Right lobe of liver (tissue), 6 donors: ENCODE measurements at regions not wholly inside any gene's neighbourhood (a gene's known extent, or its start where the extent isn't known, plus 50 kb on each side); places are given as distances from the start of the nearest gene placed in this dataset.

Experiments
- ATAC-seq, 4 donors: fragments of 200-7000 bp; cut with Tn5 transposase; one replicate each; pipeline ENCODE4 v1.9.1; 2020; ENCODE audit warnings: mild to moderate bottlenecking in 4 of 4, moderate library complexity in 4 of 4
- DNase-seq, 3 donors: peaks; one replicate each; pipeline ENCODE4 v3.0.0-alpha.2; 2020
- H3K27ac ChIP-seq, 3 donors: fragments of 200-600 bp; one replicate each; pipeline ENCODE4 v1.8.0; 2022
- H3K27me3 ChIP-seq, 2 donors: fragments of 200-600 bp; one replicate each; pipeline ENCODE4 v1.8.0; 2022
- H3K36me3 ChIP-seq, 4 donors: fragments of 200-600 bp; sonication (generic) in 1 of 4; one replicate each; pipeline versions ENCODE4 v1.5.1 to v1.8.0; 2017 to 2022; ENCODE audit warnings: control low read depth in 1 of 4
- H3K4me1 ChIP-seq, 4 donors: fragments of 200-600 bp; sonication (generic) in 1 of 4; one replicate each; pipeline versions ENCODE4 v1.5.1 to v1.8.0; 2017 to 2022; ENCODE audit warnings: control low read depth in 1 of 4
- H3K4me3 ChIP-seq, 3 donors: fragments of 200-600 bp; one replicate each; pipeline ENCODE4 v1.8.0; 2022
- H3K9me3 ChIP-seq, 4 donors: fragments of 200-600 bp; sonication (generic) in 1 of 4; one replicate each; pipeline versions ENCODE4 v1.5.1 to v1.8.0; 2017 to 2022; ENCODE audit warnings: control low read depth in 1 of 4
- CTCF ChIP-seq, 4 donors: fragments of 200-600 bp in 3 of 4; fragments of 450-650 bp in 1 of 4; IDR thresholded peaks; one replicate each; pipeline versions ENCODE4 v1.5.1 to v1.8.0; 2016 to 2022; ENCODE audit warnings: antibody characterized with exemption in 4 of 4, mild to moderate bottlenecking in 2 of 4
- POLR2A ChIP-seq: fragments of 450-650 bp; IDR thresholded peaks from one replicate; pipeline ENCODE4 v1.6.1; 2017; ENCODE audit warnings: antibody characterized with exemption, mild to moderate bottlenecking
- WGBS: methylation state at CpG from one replicate; pipeline ENCODE4 v1.1.6; 2018; ENCODE audit warnings: low coverage, low lambda C conversion rate; ENCODE audit not compliant: insufficient coverage; ENCODE audit errors: missing lambda C conversion rate; 5-methylcytosine and 5-hydroxymethylcytosine counted together
- intact Hi-C, 2 donors: fragments of 100-400 bp; cut with DNase I; formaldehyde crosslinking; loops; one replicate each; pipeline versions ENCODE4 v1.11.2 to v1.14.1; 2022
- donor health status: DM: no; HTN: yes; CAD: no.
- donor health status: DM: no; HTN: no; CAD: no.
- donor health status: DM: no; HTN: no; CAD: no.
- donor health status: DM: no; HTN: yes; CAD: no.
- donor health status: DM: no; HTN: yes; CAD: no.

GRCh38 chr4:104907074-104907649, 239.5 kb upstream of the TET2 start:
- peak in 3 of 4 donors; percentile 41 to 70 (median 48) for ATAC-seq
- TF ChIP-seq POLR2A, result no peak
- peak in 2 of 4 donors; percentile 10 to 30 for TF ChIP-seq CTCF (IDR thresholded peaks at IDR 0.05)
- H3K27ac ChIP-seq, result peak overlapping the region; percentile 2 to 57 (median 2)
- intact Hi-C loops, result no loop called here
- H3K4me3 ChIP-seq, result peak overlapping the region in 2 of 3 donors; percentile 19 to 52
- H3K9me3 ChIP-seq, result no peaks in the 10 kb centered on the region
- peaks cover 0 to 52% (median 0%) of the 10 kb centered on the region in 4 donors for H3K4me1 ChIP-seq
- DNase-seq, result peak in 1 of 3 donors; percentile 47
- no peaks in the 10 kb centered on the region for H3K36me3 ChIP-seq
- H3K27me3 ChIP-seq, result no peaks in the 10 kb centered on the region
- 22% methylated on average over 12 of the region's 12 CpGs for WGBS

GRCh38 chr4:104907991-104908390, 238.7 kb upstream of the TET2 start:
- no peaks in the 10 kb centered on the region for H3K36me3 ChIP-seq
- H3K4me3 ChIP-seq, result peak overlapping the region in 2 of 3 donors; percentile 19 to 52
- TF ChIP-seq CTCF (IDR thresholded peaks at IDR 0.05) (no peak), POLR2A (no peak)
- peaks cover 0 to 54% (median 0%) of the 10 kb centered on the region in 4 donors for H3K4me1 ChIP-seq
- H3K27me3 ChIP-seq, result no peaks in the 10 kb centered on the region
- 10% methylated on average over 1 of the region's 1 CpG for WGBS
- ATAC-seq, result peak; percentile 49 to 87 (median 64)
- H3K9me3 ChIP-seq, result no peaks in the 10 kb centered on the region
- peak overlapping the region; percentile 2 to 54 (median 2) for H3K27ac ChIP-seq
- no peak for DNase-seq
- intact Hi-C loops, result no loop called here

- no peak for TF ChIP-seq POLR2A
- Histone ChIP-seq H3K27me3 (no peaks in the 10 kb centered on the region), H3K27ac (peak overlapping the region in 1 of 3 donors; percentile 54), H3K4me1 (peaks cover 0 to 54% (median under 1%) of the 10 kb centered on the region in 4 donors), H3K36me3 (no peaks in the 10 kb centered on the region), H3K4me3 (peak overlapping the region in 1 of 3 donors; percentile 52), H3K9me3 (no peaks in the 10 kb centered on the region)
- intact Hi-C loops, result no loop called here
- WGBS, result 18% methylated on average over 1 of the region's 1 CpG
- ATAC-seq (no peak), DNase-seq (no peak)
These were observed 237.3 kb upstream of the TET2 start for GRCh38 chr4:104909376-104909775.

GRCh38 chr4:104912518-104912917, 234.2 kb upstream of the TET2 start:
- H3K9me3 ChIP-seq, result no peaks in the 10 kb centered on the region
- peaks cover 0 to 37% (median 9%) of the 10 kb centered on the region in 4 donors for H3K4me1 ChIP-seq
- DNase-seq, result no peak
- ATAC-seq, result no peak
- WGBS, result 50% methylated on average over 1 of the region's 1 CpG
- no peak overlapping the region for H3K27ac ChIP-seq
- H3K27me3 ChIP-seq, result no peaks in the 10 kb centered on the region
- TF ChIP-seq CTCF (IDR thresholded peaks at IDR 0.05) (no peak), POLR2A (no peak)
- no peak overlapping the region for H3K4me3 ChIP-seq
- intact Hi-C loops, result no loop called here
- H3K36me3 ChIP-seq, result no peaks in the 10 kb centered on the region

- intact Hi-C loops, result no loop called here
- peak; percentile 59 to 86 (median 74) for ATAC-seq
- H3K9me3 ChIP-seq, result no peaks in the 10 kb centered on the region
- peaks cover 0 to 28% (median 9%) of the 10 kb centered on the region in 4 donors for H3K4me1 ChIP-seq
- H3K27me3 ChIP-seq, result no peaks in the 10 kb centered on the region
- H3K36me3 ChIP-seq, result no peaks in the 10 kb centered on the region
- 28% methylated on average over 3 of the region's 3 CpGs for WGBS
- TF ChIP-seq POLR2A, result no peak
- no peak for TF ChIP-seq CTCF (IDR thresholded peaks at IDR 0.05)
- no peak overlapping the region for H3K4me3 ChIP-seq
- DNase-seq, result no peak
- peak overlapping the region; percentile 40 to 83 (median 46) for H3K27ac ChIP-seq
These were observed 231.3 kb upstream of the TET2 start for GRCh38 chr4:104915373-104915772.
